ENCODE measurements at regions not wholly inside any gene's neighbourhood (a gene's known extent, or its start where the extent isn't known, plus 50 kb on each side); places are given as distances from the start of the nearest gene placed in this dataset.
A peak's percentile ranks its signal among the peaks of the same experiment; 100 is the strongest.

- Histone ChIP-seq H3K4me1 (ENCODE audit: control insufficient read depth in 4 of 4, insufficient read depth in 4 of 4, low read length in 3 of 4) (no peaks in the 10 kb centered on the region), H3K9me3 (ENCODE audit: control insufficient read depth in 4 of 4, low read length in 3 of 4) (peaks cover 0 to 4% (median 0%) of the 10 kb centered on the region in 4 donors), H3K9ac (ENCODE audit: low read depth in 1 of 2, low read length in 2 of 2) (no peak overlapping the region), H3K36me3 (ENCODE audit: control insufficient read depth in 4 of 4, insufficient read depth in 3 of 4, low read depth in 1 of 4, low read length in 3 of 4) (no peaks in the 10 kb centered on the region), H3K27me3 (ENCODE audit: control insufficient read depth in 4 of 4, insufficient read depth in 4 of 4, low read length in 3 of 4) (peaks cover 0 to 2% (median 0%) of the 10 kb centered on the region in 4 donors), H3K27ac (ENCODE audit: low read depth in 1 of 2, low read length in 2 of 2) (no peak overlapping the region), H3K4me3 (ENCODE audit: low read depth in 1 of 3, low read length in 3 of 3) (no peak overlapping the region)
- no peak for TF ChIP-seq RAD21 (IDR thresholded peaks at IDR 0.05)
- TF ChIP-seq TAF1 (conservative IDR thresholded peaks at IDR 0.05), result no peak
- TF ChIP-seq CTCF (IDR thresholded peaks at IDR 0.05; ENCODE audit: low read depth, low read length, missing input control), result no peak
- TF ChIP-seq JUND (IDR thresholded peaks at IDR 0.05), result no peak
- no peak for TF ChIP-seq SP1 (IDR thresholded peaks at IDR 0.05)
- no peak for TF ChIP-seq YY1 (IDR thresholded peaks at IDR 0.05)
- no peak for TF ChIP-seq ZBTB33 (IDR thresholded peaks at IDR 0.05)
- TF ChIP-seq EGR1 (IDR thresholded peaks at IDR 0.05; ENCODE audit: low read depth in 2 of 2), result no peak
- no peak for TF ChIP-seq GABPA (IDR thresholded peaks at IDR 0.05 in 1 of 2, conservative IDR thresholded peaks at IDR 0.05 in 1 of 2)
- TF ChIP-seq RXRA (IDR thresholded peaks at IDR 0.05), result no peak
- TF ChIP-seq ATF3 (IDR thresholded peaks at IDR 0.05), result no peak
- TF ChIP-seq REST (IDR thresholded peaks at IDR 0.05), result no peak
- TF ChIP-seq MAX (IDR thresholded peaks at IDR 0.05), result no peak
- TF ChIP-seq HNF4A (conservative IDR thresholded peaks at IDR 0.05), result no peak
- TF ChIP-seq NR2F2 (IDR thresholded peaks at IDR 0.05), result no peak
- no peak for TF ChIP-seq FOXA1 (IDR thresholded peaks at IDR 0.05)
- no peak for TF ChIP-seq FOXA2 (IDR thresholded peaks at IDR 0.05)
- TF ChIP-seq HNF4G (IDR thresholded peaks at IDR 0.05), result no peak
- peak; percentile 19 for DNase-seq (ENCODE audit: low spot score)
- 89% methylated on average over 8 of the region's 8 CpGs for WGBS
Observed at GRCh38 chr13:48602296-48603016, 51.3 kb upstream of the CYSLTR2 start.

Data from liver (tissue), 8 donors.